ENCODE measurements at regions not wholly inside any gene's neighbourhood (a gene's known extent, or its start where the extent isn't known, plus 50 kb on each side); places are given as distances from the start of the nearest gene placed in this dataset.

DNA sequence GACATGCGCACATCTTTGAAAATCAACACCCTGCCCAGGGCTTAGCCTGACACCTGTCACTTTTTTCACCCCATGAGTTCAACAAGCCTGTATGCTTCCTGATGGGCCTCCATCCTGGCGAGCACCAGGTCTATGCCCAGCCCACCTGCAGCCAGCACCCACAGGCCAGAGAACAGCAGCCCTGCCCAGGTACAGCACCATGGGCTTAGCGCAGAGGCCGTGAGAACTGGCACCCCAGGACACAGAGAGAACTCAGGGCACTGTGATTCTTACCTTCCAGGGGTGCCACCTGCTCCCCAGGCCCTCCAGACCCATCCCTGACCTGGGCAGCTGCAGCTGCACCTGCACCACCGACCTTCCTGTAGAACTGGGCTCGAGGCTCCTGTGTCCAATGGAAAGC, 536.6 kb downstream of the TCERG1L start:
- peaks cover 2% of the 10 kb centered on the region for H3K9me3 ChIP-seq
- TF ChIP-seq, protein P1, sequence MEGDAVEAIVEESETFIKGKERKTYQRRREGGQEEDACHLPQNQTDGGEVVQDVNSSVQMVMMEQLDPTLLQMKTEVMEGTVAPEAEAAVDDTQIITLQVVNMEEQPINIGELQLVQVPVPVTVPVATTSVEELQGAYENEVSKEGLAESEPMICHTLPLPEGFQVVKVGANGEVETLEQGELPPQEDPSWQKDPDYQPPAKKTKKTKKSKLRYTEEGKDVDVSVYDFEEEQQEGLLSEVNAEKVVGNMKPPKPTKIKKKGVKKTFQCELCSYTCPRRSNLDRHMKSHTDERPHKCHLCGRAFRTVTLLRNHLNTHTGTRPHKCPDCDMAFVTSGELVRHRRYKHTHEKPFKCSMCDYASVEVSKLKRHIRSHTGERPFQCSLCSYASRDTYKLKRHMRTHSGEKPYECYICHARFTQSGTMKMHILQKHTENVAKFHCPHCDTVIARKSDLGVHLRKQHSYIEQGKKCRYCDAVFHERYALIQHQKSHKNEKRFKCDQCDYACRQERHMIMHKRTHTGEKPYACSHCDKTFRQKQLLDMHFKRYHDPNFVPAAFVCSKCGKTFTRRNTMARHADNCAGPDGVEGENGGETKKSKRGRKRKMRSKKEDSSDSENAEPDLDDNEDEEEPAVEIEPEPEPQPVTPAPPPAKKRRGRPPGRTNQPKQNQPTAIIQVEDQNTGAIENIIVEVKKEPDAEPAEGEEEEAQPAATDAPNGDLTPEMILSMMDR (IDR thresholded peaks at IDR 0.05): no peak
- intact Hi-C loops (cut with DNase I, micrococcal nuclease): no loop called here
- no peak overlapping the region for H3K4me3 ChIP-seq
- peak in 1 of 3 donors; percentile 3 for DNase-seq
- no peak for ATAC-seq
- H3K4me1 ChIP-seq (ENCODE audit: low read depth): no peaks in the 10 kb centered on the region
- H3K36me3 ChIP-seq (ENCODE audit: low read depth): no peaks in the 10 kb centered on the region

DNA sequence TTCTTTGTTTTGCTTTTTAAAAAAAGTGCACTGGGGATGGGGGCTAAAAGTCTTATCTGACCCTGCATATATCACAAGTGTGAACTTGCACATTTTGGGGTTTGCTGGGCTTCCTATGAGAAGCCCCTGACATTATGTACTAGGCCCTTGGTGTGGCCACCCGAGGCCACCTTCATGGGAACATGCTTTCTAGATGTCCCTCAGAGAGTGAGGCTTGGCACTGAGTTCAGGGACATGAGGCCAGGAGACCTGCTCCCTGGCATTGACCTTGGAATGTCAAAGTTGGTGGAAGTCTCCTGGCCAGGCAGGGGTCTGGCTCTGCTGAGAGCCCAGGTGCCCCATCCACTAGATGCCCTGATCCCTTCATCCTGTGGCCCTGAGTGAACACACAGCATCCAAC, 536.2 kb downstream of the TCERG1L start:
- DNase-seq (no peak), ATAC-seq (no peak)
- no peaks in the 10 kb centered on the region for H3K4me1 ChIP-seq (ENCODE audit: low read depth)
- H3K36me3 ChIP-seq (ENCODE audit: low read depth): no peaks in the 10 kb centered on the region
- H3K9me3 ChIP-seq: no peaks in the 10 kb centered on the region
- H3K4me3 ChIP-seq: no peak overlapping the region
- TF ChIP-seq, protein P1 (IDR thresholded peaks at IDR 0.05): no peak
- intact Hi-C loops (cut with DNase I, micrococcal nuclease): no loop called here

DNA sequence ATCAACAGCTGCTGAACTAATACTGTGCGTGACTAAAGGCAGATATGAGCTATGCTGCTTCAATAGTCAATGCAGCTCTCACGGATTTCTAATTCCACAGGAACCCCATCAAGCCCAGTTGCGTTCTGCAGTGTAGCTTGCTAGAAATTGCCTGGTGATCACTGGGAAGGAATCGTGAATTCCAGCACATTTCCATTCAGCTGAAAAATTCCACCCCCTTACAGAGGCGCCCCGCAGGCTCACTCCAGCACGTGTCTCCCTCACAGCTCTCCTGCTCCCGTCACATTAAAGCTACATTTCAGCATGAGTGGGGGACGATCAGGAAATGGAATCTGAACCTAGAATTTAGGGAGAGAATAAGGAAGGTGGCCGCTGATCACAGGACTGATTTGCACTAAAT, 534.8 kb downstream of the TCERG1L start:
- TF ChIP-seq, protein P1 (IDR thresholded peaks at IDR 0.05): no peak
- ATAC-seq (no peak), DNase-seq (no peak)
- intact Hi-C loops (cut with DNase I, micrococcal nuclease): no loop called here
- Histone ChIP-seq H3K9me3 (no peaks in the 10 kb centered on the region), H3K4me3 (no peak overlapping the region), H3K36me3 (ENCODE audit: low read depth) (no peaks in the 10 kb centered on the region), H3K4me1 (ENCODE audit: low read depth) (no peaks in the 10 kb centered on the region)

DNA sequence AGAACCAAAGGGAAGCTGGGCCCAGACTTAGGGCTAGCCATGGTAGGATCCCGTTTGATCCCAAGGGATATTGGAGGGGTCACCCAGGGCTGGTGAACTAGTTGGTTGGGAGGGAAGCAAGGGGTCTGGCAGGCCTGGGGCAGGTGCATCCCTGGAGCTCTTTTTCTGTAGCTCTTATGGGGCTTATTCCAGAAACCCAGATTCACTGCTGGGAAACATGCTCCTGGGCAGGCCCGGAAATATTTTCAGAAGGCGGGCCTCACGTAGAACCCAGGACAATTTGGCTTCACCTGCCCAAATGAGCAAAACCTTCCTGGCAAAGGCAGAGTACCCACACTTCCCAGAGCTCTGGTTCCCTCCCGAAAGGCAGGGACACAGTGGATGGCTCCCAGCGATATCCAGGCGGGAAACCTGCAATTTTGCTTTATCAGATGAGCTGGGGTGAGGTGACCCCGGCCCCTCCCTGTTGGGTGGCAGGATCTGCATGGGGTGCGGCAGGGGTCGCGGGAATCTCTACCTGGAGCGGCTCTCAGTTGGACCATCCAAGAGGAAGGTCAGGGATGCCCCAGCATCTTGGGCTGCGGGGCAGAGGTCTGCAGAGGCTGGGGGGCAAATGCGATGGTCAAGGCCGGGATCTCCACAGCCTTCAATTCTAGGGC, 533.9 kb downstream of the TCERG1L start:
- Histone ChIP-seq H3K36me3 (ENCODE audit: low read depth) (no peaks in the 10 kb centered on the region), H3K4me3 (no peak overlapping the region), H3K4me1 (ENCODE audit: low read depth) (no peaks in the 10 kb centered on the region), H3K9me3 (no peaks in the 10 kb centered on the region)
- intact Hi-C loops (cut with DNase I, micrococcal nuclease): no loop called here
- ATAC-seq (no peak), DNase-seq (peak in 1 of 3 donors; percentile 9)
- TF ChIP-seq, protein P1 (IDR thresholded peaks at IDR 0.05): no peak

DNA sequence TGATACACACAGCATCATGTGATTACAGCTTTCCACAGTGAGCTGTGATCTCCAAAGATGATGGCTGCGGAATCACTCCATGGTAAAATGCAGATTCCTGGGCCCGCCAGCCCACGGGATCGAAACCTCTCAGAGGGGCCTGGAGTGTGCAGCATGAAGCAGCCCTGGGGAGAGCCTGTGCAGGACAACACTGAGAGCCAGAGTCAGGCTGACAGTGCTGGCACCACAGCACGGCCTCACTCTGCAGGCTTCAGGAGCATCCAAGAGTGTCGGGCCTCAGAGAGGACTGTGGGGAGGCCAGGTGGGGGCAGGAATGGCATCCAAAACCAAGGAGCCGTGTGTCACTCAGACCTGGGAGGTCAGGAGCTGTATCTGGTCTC, 533.4 kb downstream of the TCERG1L start:
- Histone ChIP-seq H3K4me1 (ENCODE audit: low read depth) (no peaks in the 10 kb centered on the region), H3K9me3 (no peaks in the 10 kb centered on the region), H3K4me3 (no peak overlapping the region), H3K36me3 (ENCODE audit: low read depth) (no peaks in the 10 kb centered on the region)
- ATAC-seq: no peak
- no peak for DNase-seq
- intact Hi-C loops (cut with DNase I, micrococcal nuclease): no loop called here
- TF ChIP-seq, protein P1 (IDR thresholded peaks at IDR 0.05): no peak

DNA sequence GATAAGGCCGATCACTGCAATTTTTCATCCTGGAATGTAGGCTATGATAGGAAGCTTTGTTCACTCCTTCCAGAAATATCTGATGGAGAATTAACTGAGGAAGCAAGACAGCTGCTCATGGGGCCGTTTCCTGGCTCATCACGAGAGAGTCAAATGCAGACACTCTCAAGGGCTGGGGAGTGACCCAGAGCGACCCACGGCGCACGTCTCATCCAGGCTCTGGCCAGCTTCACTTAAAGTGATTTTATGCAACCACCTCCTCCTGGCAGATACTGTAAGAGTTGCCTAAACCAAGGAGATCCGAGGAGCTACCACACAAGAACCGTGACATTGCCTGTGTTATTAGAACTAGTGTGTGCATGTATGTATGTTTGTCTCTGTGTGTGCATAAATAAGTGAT, 530.8 kb downstream of the TCERG1L start:
- no peak for DNase-seq
- no peak overlapping the region for H3K4me3 ChIP-seq
- intact Hi-C loops (cut with DNase I, micrococcal nuclease): no loop called here
- H3K9me3 ChIP-seq: no peaks in the 10 kb centered on the region
- TF ChIP-seq, protein P1 (IDR thresholded peaks at IDR 0.05): no peak
- no peaks in the 10 kb centered on the region for H3K36me3 ChIP-seq (ENCODE audit: low read depth)
- no peaks in the 10 kb centered on the region for H3K4me1 ChIP-seq (ENCODE audit: low read depth)
- ATAC-seq: no peak
